Fibroblast of villous mesenchyme (primary cell): ENCODE measurements at regions not wholly inside any gene's neighbourhood (a gene's known extent, or its start where the extent isn't known, plus 50 kb on each side); places are given as distances from the start of the nearest gene placed in this dataset.

Experiments used
- DNase-seq: peaks from one replicate; pipeline ENCODE4 v3.0.0-alpha.2; 2010; ENCODE audit warnings: low read depth
- H3K4me3 ChIP-seq: 2 replicates; pipeline ENCODE4 v1.5.1; 2011; ENCODE audit warnings: low read depth, mild to moderate bottlenecking, low read length
- TF ChIP-seq, protein P1 (sequence below): IDR thresholded peaks from 2 replicates; pipeline ENCODE4 v1.5.1; 2012; ENCODE audit warnings: low read depth, mild to moderate bottlenecking, low read length; ENCODE audit not compliant: insufficient read depth

GRCh38 chr2:60098996-60099395 is 454.5 kb downstream of the BCL11A start:
- no peak for DNase-seq
- TF ChIP-seq, protein P1, sequence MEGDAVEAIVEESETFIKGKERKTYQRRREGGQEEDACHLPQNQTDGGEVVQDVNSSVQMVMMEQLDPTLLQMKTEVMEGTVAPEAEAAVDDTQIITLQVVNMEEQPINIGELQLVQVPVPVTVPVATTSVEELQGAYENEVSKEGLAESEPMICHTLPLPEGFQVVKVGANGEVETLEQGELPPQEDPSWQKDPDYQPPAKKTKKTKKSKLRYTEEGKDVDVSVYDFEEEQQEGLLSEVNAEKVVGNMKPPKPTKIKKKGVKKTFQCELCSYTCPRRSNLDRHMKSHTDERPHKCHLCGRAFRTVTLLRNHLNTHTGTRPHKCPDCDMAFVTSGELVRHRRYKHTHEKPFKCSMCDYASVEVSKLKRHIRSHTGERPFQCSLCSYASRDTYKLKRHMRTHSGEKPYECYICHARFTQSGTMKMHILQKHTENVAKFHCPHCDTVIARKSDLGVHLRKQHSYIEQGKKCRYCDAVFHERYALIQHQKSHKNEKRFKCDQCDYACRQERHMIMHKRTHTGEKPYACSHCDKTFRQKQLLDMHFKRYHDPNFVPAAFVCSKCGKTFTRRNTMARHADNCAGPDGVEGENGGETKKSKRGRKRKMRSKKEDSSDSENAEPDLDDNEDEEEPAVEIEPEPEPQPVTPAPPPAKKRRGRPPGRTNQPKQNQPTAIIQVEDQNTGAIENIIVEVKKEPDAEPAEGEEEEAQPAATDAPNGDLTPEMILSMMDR, result no peak

GRCh38 chr2:60097298-60097697 is 456.2 kb downstream of the BCL11A start:
- H3K4me3 ChIP-seq, result no peak overlapping the region

More at GRCh38 chr2:60098996-60099395, 454.5 kb downstream of the BCL11A start:
- no peak overlapping the region for H3K4me3 ChIP-seq

GRCh38 chr2:60096556-60096955 is 456.9 kb downstream of the BCL11A start:
- H3K4me3 ChIP-seq, result no peak overlapping the region
- no peak for DNase-seq
- TF ChIP-seq, protein P1, result no peak

More at GRCh38 chr2:60097298-60097697, 456.2 kb downstream of the BCL11A start:
- TF ChIP-seq, protein P1, result no peak
- no peak for DNase-seq

DNA sequence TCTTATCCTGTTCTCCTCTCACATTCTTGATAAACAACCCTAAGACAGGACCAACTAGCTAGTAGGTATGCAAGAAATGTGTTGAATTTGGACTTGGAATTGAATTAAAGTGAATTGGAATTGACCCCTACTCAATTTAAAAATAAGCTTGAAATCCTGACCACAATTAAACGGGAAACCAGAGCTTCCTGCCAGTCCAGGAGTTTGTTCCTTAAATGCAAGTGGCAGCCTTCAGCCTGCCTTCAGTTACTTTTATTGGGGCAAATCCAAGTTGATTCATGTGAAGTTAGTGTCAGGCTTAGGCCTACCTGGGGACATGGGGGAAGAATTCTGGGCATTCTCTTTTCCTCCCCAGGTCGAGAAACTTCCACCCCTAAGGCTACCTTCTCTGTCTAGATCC is 457.6 kb downstream of the BCL11A start:
- no peak for DNase-seq
- no peak overlapping the region for H3K4me3 ChIP-seq
- TF ChIP-seq, protein P1, result no peak

- H3K4me3 ChIP-seq, result no peak overlapping the region
- TF ChIP-seq, protein P1, result no peak
- no peak for DNase-seq
Observed at GRCh38 chr2:60095202-60095815, 458.1 kb downstream of the BCL11A start.

DNA sequence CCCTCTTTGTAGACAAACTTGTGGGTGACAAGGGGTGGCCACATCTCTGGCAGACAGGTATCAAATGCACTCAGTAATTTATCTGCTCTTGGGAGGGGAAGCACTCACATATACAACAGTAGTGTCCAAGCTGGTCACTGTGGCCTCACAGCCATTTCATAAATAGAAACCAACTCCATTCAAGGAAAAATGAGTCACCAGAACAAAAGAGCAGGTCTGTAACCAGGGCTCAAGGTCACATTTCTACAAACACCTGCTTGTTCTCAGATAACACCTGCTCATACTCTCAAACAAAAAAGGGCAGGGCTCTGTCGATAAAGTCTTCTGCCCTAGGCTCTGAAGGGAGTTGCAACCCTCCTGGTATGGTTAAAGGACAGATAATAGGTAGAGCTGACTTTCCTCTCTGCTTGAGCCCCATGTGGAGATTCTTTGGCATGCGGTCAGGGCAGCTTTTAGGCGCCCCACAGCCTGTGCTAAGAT is 459.0 kb downstream of the BCL11A start:
- H3K4me3 ChIP-seq, result no peak overlapping the region
- no peak for DNase-seq
- TF ChIP-seq, protein P1, result no peak

DNA sequence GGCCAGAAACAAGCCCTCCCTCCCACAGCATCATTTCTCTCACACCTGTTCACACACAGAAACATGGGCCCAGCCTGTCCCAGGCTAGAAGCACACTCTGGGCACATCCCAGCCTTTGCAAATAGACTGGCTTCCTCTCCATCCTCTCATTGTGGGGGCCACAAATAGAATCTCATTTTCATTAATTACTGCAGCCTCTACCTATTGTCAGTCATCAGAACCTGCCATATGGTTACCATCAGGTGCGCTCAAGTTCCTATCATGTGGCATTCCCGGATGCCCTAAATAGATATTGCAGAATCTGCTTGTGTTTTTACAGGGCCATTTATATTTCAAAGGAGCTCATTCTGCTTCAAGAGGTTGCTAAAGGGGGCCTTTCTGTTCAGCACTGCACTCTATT is 460.7 kb downstream of the BCL11A start:
- no peak for DNase-seq
- no peak overlapping the region for H3K4me3 ChIP-seq
- TF ChIP-seq, protein P1, result no peak
